ENCODE measurements at regions not wholly inside any gene's neighbourhood (a gene's known extent, or its start where the extent isn't known, plus 50 kb on each side); places are given as distances from the start of the nearest gene placed in this dataset.

DNA sequence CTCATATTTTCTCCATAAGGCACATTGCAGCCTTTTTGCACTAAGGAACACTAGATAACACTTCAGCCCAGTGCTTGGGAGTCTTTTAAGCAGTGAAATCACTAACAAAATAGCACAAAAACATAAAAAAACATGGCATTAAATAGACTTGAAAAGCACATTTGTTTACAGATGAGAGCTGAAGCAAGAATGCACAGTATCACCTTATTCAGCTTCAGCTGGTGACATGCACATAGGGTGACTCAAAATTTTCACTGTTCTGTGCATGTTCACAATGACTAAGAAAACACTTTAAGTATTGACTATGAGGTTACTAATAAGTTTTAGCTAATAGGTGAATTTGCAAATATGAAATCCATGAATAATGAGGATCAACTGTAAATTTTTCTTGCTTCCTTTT, 293.9 kb upstream of the TARS1 start (continued):
- no peak for TF ChIP-seq ETS1 (IDR thresholded peaks at IDR 0.05)
- no peak for TF ChIP-seq JUNB (IDR thresholded peaks at IDR 0.05; ENCODE audit: unreplicated experiment)
- TF ChIP-seq, protein P1, sequence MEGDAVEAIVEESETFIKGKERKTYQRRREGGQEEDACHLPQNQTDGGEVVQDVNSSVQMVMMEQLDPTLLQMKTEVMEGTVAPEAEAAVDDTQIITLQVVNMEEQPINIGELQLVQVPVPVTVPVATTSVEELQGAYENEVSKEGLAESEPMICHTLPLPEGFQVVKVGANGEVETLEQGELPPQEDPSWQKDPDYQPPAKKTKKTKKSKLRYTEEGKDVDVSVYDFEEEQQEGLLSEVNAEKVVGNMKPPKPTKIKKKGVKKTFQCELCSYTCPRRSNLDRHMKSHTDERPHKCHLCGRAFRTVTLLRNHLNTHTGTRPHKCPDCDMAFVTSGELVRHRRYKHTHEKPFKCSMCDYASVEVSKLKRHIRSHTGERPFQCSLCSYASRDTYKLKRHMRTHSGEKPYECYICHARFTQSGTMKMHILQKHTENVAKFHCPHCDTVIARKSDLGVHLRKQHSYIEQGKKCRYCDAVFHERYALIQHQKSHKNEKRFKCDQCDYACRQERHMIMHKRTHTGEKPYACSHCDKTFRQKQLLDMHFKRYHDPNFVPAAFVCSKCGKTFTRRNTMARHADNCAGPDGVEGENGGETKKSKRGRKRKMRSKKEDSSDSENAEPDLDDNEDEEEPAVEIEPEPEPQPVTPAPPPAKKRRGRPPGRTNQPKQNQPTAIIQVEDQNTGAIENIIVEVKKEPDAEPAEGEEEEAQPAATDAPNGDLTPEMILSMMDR (conservative IDR thresholded peaks at IDR 0.05; ENCODE audit: low read depth in 2 of 2), result no peak

DNA sequence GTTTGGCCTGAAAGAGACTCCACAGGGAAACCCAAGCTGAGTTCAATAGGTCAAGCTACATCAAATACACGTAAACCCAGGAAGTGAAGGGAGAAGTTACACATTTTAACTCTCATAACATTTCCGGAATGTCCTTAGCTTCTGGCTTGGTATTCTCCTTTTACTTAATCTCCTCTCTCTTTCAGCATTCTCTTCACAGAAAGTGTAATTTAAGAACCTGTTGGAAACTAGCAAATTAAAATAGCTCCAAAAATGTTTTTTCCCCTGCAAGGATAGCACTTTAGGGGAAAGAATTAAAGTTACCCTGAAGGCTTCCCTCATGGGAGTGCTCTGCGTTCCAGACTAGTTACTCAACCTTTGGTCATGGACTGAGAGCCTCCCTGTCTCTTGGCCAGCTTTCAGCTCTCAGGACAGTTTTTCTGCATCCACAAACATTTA, 292.7 kb upstream of the TARS1 start:
- DNase-seq (ENCODE audit: low spot score) (no peak), ATAC-seq (no peak)
- Mint-ChIP-seq H3K27me3 (ENCODE audit: insufficient read depth, low read depth, poor library complexity) (no peaks in the 10 kb centered on the region), H3K27ac (no peak overlapping the region), H3K4me3 (no peak overlapping the region), H3K4me1 (no peaks in the 10 kb centered on the region), H3K9me3 (no peaks in the 10 kb centered on the region), H3K36me3 (ENCODE audit: low read depth) (no peaks in the 10 kb centered on the region)
- H3K9me2 ChIP-seq (ENCODE audit: insufficient read depth), result no peaks in the 10 kb centered on the region
- no peaks in the 10 kb centered on the region for H3K79me2 ChIP-seq (replicated peaks; ENCODE audit: insufficient read depth)
- no peak overlapping the region for H3K4me3 ChIP-seq
- no peak overlapping the region for H2AFZ ChIP-seq
- H4K20me1 ChIP-seq (replicated peaks; ENCODE audit: insufficient read depth), result no peaks in the 10 kb centered on the region
- no peaks in the 10 kb centered on the region for H3F3A ChIP-seq (replicated peaks; ENCODE audit: low read depth)
- H3K27me3 ChIP-seq (ENCODE audit: insufficient read depth), result no peaks in the 10 kb centered on the region
- H3K27ac ChIP-seq (ENCODE audit: low read depth), result no peak overlapping the region
- H3K4me2 ChIP-seq, result no peak overlapping the region
- H3K4me1 ChIP-seq (ENCODE audit: insufficient read depth), result no peaks in the 10 kb centered on the region
- H3K36me3 ChIP-seq (ENCODE audit: insufficient read depth), result no peaks in the 10 kb centered on the region
- TF ChIP-seq, protein P2, sequence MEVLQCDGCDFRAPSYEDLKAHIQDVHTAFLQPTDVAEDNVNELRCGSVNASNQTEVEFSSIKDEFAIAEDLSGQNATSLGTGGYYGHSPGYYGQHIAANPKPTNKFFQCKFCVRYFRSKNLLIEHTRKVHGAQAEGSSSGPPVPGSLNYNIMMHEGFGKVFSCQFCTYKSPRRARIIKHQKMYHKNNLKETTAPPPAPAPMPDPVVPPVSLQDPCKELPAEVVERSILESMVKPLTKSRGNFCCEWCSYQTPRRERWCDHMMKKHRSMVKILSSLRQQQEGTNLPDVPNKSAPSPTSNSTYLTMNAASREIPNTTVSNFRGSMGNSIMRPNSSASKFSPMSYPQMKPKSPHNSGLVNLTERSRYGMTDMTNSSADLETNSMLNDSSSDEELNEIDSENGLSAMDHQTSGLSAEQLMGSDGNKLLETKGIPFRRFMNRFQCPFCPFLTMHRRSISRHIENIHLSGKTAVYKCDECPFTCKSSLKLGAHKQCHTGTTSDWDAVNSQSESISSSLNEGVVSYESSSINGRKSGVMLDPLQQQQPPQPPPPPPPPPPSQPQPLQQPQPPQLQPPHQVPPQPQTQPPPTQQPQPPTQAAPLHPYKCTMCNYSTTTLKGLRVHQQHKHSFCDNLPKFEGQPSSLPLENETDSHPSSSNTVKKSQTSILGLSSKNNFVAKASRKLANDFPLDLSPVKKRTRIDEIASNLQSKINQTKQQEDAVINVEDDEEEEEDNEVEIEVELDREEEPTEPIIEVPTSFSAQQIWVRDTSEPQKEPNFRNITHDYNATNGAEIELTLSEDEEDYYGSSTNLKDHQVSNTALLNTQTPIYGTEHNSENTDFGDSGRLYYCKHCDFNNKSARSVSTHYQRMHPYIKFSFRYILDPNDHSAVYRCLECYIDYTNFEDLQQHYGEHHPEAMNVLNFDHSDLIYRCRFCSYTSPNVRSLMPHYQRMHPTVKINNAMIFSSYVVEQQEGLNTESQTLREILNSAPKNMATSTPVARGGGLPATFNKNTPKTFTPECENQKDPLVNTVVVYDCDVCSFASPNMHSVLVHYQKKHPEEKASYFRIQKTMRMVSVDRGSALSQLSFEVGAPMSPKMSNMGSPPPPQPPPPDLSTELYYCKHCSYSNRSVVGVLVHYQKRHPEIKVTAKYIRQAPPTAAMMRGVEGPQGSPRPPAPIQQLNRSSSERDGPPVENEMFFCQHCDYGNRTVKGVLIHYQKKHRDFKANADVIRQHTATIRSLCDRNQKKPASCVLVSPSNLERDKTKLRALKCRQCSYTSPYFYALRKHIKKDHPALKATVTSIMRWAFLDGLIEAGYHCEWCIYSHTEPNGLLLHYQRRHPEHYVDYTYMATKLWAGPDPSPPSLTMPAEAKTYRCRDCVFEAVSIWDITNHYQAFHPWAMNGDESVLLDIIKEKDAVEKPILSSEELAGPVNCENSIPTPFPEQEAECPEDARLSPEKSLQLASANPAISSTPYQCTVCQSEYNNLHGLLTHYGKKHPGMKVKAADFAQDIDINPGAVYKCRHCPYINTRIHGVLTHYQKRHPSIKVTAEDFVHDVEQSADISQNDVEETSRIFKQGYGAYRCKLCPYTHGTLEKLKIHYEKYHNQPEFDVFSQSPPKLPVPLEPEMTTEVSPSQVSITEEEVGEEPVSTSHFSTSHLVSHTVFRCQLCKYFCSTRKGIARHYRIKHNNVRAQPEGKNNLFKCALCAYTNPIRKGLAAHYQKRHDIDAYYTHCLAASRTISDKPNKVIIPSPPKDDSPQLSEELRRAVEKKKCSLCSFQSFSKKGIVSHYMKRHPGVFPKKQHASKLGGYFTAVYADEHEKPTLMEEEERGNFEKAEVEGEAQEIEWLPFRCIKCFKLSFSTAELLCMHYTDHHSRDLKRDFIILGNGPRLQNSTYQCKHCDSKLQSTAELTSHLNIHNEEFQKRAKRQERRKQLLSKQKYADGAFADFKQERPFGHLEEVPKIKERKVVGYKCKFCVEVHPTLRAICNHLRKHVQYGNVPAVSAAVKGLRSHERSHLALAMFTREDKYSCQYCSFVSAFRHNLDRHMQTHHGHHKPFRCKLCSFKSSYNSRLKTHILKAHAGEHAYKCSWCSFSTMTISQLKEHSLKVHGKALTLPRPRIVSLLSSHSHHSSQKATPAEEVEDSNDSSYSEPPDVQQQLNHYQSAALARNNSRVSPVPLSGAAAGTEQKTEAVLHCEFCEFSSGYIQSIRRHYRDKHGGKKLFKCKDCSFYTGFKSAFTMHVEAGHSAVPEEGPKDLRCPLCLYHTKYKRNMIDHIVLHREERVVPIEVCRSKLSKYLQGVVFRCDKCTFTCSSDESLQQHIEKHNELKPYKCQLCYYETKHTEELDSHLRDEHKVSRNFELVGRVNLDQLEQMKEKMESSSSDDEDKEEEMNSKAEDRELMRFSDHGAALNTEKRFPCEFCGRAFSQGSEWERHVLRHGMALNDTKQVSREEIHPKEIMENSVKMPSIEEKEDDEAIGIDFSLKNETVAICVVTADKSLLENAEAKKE (CRISPR knock-in tag; IDR thresholded peaks at IDR 0.05), result no peak
- TF ChIP-seq NANOG (IDR thresholded peaks at IDR 0.05; ENCODE audit: borderline replicate concordance) (no peak), POLR2AphosphoS5 (IDR thresholded peaks at IDR 0.05; ENCODE audit: low read depth) (no peak), ZNF114 (CRISPR knock-in tag; IDR thresholded peaks at IDR 0.05) (no peak), JUNB (IDR thresholded peaks at IDR 0.05; ENCODE audit: unreplicated experiment) (no peak), ETS1 (IDR thresholded peaks at IDR 0.05) (no peak), CREB1 (CRISPR knock-in tag; IDR thresholded peaks at IDR 0.05; ENCODE audit: low read depth) (no peak), EZH2phosphoT487 (IDR thresholded peaks at IDR 0.05; ENCODE audit: unreplicated experiment) (no peak), EZH2 (IDR thresholded peaks at IDR 0.05; ENCODE audit: low read depth, unreplicated experiment) (no peak)
- TF ChIP-seq, protein P3, sequence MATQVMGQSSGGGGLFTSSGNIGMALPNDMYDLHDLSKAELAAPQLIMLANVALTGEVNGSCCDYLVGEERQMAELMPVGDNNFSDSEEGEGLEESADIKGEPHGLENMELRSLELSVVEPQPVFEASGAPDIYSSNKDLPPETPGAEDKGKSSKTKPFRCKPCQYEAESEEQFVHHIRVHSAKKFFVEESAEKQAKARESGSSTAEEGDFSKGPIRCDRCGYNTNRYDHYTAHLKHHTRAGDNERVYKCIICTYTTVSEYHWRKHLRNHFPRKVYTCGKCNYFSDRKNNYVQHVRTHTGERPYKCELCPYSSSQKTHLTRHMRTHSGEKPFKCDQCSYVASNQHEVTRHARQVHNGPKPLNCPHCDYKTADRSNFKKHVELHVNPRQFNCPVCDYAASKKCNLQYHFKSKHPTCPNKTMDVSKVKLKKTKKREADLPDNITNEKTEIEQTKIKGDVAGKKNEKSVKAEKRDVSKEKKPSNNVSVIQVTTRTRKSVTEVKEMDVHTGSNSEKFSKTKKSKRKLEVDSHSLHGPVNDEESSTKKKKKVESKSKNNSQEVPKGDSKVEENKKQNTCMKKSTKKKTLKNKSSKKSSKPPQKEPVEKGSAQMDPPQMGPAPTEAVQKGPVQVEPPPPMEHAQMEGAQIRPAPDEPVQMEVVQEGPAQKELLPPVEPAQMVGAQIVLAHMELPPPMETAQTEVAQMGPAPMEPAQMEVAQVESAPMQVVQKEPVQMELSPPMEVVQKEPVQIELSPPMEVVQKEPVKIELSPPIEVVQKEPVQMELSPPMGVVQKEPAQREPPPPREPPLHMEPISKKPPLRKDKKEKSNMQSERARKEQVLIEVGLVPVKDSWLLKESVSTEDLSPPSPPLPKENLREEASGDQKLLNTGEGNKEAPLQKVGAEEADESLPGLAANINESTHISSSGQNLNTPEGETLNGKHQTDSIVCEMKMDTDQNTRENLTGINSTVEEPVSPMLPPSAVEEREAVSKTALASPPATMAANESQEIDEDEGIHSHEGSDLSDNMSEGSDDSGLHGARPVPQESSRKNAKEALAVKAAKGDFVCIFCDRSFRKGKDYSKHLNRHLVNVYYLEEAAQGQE (IDR thresholded peaks at IDR 0.05; ENCODE audit: unreplicated experiment), result no peak

Data from GM23338 (cell line).